Neural progenitor cell (in vitro differentiated cells): ENCODE measurements at regions not wholly inside any gene's neighbourhood (a gene's known extent, or its start where the extent isn't known, plus 50 kb on each side); places are given as distances from the start of the nearest gene placed in this dataset.

Source experiments
- DNase-seq: peaks from one replicate; pipeline ENCODE4 v3.0.0-alpha.2; 2016; ENCODE audit warnings: low spot score
- H2AFZ ChIP-seq: fragments of 200-600 bp; sonication (generic); replicated peaks from 2 replicates; pipeline ENCODE4 v1.6.1; 2016; ENCODE audit warnings: antibody characterized with exemption
- H3F3A ChIP-seq: fragments of 200-600 bp; sonication (generic); 2 replicates; pipeline ENCODE4 v1.6.1; 2016; ENCODE audit warnings: antibody characterized with exemption, low read depth
- H3K27ac ChIP-seq: fragments of 200-600 bp; sonication (generic); 2 replicates; pipeline ENCODE4 v1.5.1; 2016; ENCODE audit warnings: mild to moderate bottlenecking
- H3K27me3 ChIP-seq: fragments of 200-600 bp; sonication (generic); 2 replicates; pipeline ENCODE4 v1.6.1; 2016; ENCODE audit warnings: mild to moderate bottlenecking, moderate library complexity
- H3K36me3 ChIP-seq: fragments of 200-600 bp; sonication (generic); 2 replicates; pipeline ENCODE4 v1.5.1; 2016
- H3K4me1 ChIP-seq: fragments of 200-600 bp; sonication (generic); 2 replicates; pipeline ENCODE4 v1.6.1; 2016; ENCODE audit warnings: mixed run types
- H3K4me2 ChIP-seq: fragments of 200-600 bp; sonication (generic); 2 replicates; pipeline ENCODE4 v1.6.1; 2016
- H3K4me3 ChIP-seq: fragments of 200-600 bp; sonication (generic); 2 replicates; pipeline ENCODE4 v1.5.1; 2016
- H3K79me2 ChIP-seq: fragments of 200-600 bp; sonication (generic); 2 replicates; pipeline ENCODE4 v1.6.1; 2016; ENCODE audit warnings: low read depth
- H3K9ac ChIP-seq: fragments of 200-600 bp; sonication (generic); 2 replicates; pipeline ENCODE4 v1.6.1; 2016
- H3K9me3 ChIP-seq: fragments of 200-600 bp; sonication (generic); 2 replicates; pipeline ENCODE4 v1.5.1; 2016; ENCODE audit warnings: low read depth
- H4K20me1 ChIP-seq: fragments of 200-600 bp; sonication (generic); 2 replicates; pipeline ENCODE4 v1.6.1; 2016; ENCODE audit warnings: low read depth
- H3K27ac Mint-ChIP-seq: 3 replicates; pipeline ENCODE4 v1.8.0; 2021; ENCODE audit warnings: mixed read lengths
- H3K27me3 Mint-ChIP-seq: 2 replicates; pipeline ENCODE4 v1.8.0; 2022; ENCODE audit warnings: low read depth, mild to moderate bottlenecking, inconsistent platforms, moderate library complexity, mixed read lengths; ENCODE audit not compliant: insufficient read depth
- H3K36me3 Mint-ChIP-seq: 3 replicates; pipeline ENCODE4 v1.8.0; 2021; ENCODE audit warnings: mixed read lengths
- H3K4me1 Mint-ChIP-seq: 3 replicates; pipeline ENCODE4 v1.8.0; 2021; ENCODE audit warnings: mixed read lengths
- H3K4me3 Mint-ChIP-seq: 3 replicates; pipeline ENCODE4 v1.8.0; 2021; ENCODE audit warnings: mild to moderate bottlenecking, moderate library complexity, mixed read lengths
- H3K9me3 Mint-ChIP-seq: 3 replicates; pipeline ENCODE4 v1.8.0; 2020; ENCODE audit warnings: mixed read lengths
- CTCF ChIP-seq: fragments of 200-600 bp; sonication (generic); IDR thresholded peaks from 2 replicates; pipeline ENCODE4 v1.5.1; 2017; ENCODE audit warnings: antibody characterized with exemption, mild to moderate bottlenecking
- EZH2 ChIP-seq: fragments of 200-600 bp; sonication (generic); IDR thresholded peaks from 2 replicates; pipeline ENCODE4 v1.6.1; 2017; ENCODE audit warnings: antibody characterized with exemption, mild to moderate bottlenecking, moderate library complexity
- EZH2phosphoT487 ChIP-seq: fragments of 200-600 bp; sonication (generic); IDR thresholded peaks from 2 replicates; pipeline ENCODE4 v1.6.1; 2017; ENCODE audit warnings: antibody characterized with exemption

GRCh38 chr5:18090177-18090576 lies 455.9 kb downstream of the TAF11L14 start:
- no peak overlapping the region for H3K4me2 ChIP-seq
- H4K20me1 ChIP-seq: no peaks in the 10 kb centered on the region
- Mint-ChIP-seq H3K4me3 (no peak overlapping the region), H3K4me1 (peaks cover 3% of the 10 kb centered on the region), H3K27me3 (no peaks in the 10 kb centered on the region), H3K9me3 (no peaks in the 10 kb centered on the region), H3K27ac (no peak overlapping the region), H3K36me3 (no peaks in the 10 kb centered on the region)
- H2AFZ ChIP-seq: no peak overlapping the region
- no peaks in the 10 kb centered on the region for H3K4me1 ChIP-seq
- no peak for DNase-seq
- TF ChIP-seq EZH2 (no peak), CTCF (no peak), EZH2phosphoT487 (no peak)
- H3F3A ChIP-seq: no peaks in the 10 kb centered on the region
- no peaks in the 10 kb centered on the region for H3K27me3 ChIP-seq
- no peak overlapping the region for H3K4me3 ChIP-seq
- H3K27ac ChIP-seq: no peak overlapping the region
- no peak overlapping the region for H3K9ac ChIP-seq
- no peaks in the 10 kb centered on the region for H3K36me3 ChIP-seq
- no peaks in the 10 kb centered on the region for H3K79me2 ChIP-seq
- H3K9me3 ChIP-seq: no peaks in the 10 kb centered on the region

DNA sequence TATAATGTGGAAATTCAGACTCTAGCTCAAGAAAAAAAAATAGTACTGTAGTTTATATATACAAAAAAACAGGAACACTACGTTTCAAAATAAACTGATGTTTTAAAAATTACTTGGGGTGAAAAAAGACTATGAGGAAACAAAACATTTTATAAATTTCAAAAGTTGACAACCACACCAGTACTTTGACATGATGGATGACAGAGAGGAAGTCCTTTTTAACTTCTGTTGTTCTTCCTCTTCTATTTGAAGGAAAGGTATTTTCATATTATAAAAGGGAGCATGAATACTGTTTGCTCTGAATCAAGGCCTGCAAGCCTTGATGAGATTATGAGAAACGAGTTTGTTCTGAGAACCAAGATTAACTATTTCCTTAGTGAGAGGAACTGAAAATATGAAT lies 456.9 kb downstream of the TAF11L14 start:
- Mint-ChIP-seq H3K27me3 (no peaks in the 10 kb centered on the region), H3K27ac (no peak overlapping the region), H3K36me3 (no peaks in the 10 kb centered on the region), H3K9me3 (no peaks in the 10 kb centered on the region), H3K4me3 (no peak overlapping the region), H3K4me1 (peaks cover 3% of the 10 kb centered on the region)
- no peak for DNase-seq
- Histone ChIP-seq H3K36me3 (no peaks in the 10 kb centered on the region), H4K20me1 (no peaks in the 10 kb centered on the region), H2AFZ (no peak overlapping the region), H3F3A (no peaks in the 10 kb centered on the region), H3K79me2 (no peaks in the 10 kb centered on the region), H3K9ac (no peak overlapping the region), H3K27ac (no peak overlapping the region), H3K4me2 (no peak overlapping the region), H3K4me1 (no peaks in the 10 kb centered on the region), H3K4me3 (no peak overlapping the region), H3K9me3 (no peaks in the 10 kb centered on the region), H3K27me3 (no peaks in the 10 kb centered on the region)
- TF ChIP-seq EZH2 (no peak), EZH2phosphoT487 (no peak), CTCF (no peak)

GRCh38 chr5:18091758-18092157 lies 457.5 kb downstream of the TAF11L14 start:
- Histone ChIP-seq H4K20me1 (no peaks in the 10 kb centered on the region), H3K4me1 (no peaks in the 10 kb centered on the region), H3K27me3 (no peaks in the 10 kb centered on the region), H3K79me2 (no peaks in the 10 kb centered on the region), H3K36me3 (no peaks in the 10 kb centered on the region), H2AFZ (no peak overlapping the region), H3K9me3 (no peaks in the 10 kb centered on the region), H3K4me3 (no peak overlapping the region), H3F3A (no peaks in the 10 kb centered on the region), H3K27ac (no peak overlapping the region), H3K9ac (no peak overlapping the region), H3K4me2 (no peak overlapping the region)
- no peaks in the 10 kb centered on the region for H3K27me3 Mint-ChIP-seq
- no peaks in the 10 kb centered on the region for H3K9me3 Mint-ChIP-seq
- no peak overlapping the region for H3K27ac Mint-ChIP-seq
- H3K4me3 Mint-ChIP-seq: no peak overlapping the region
- no peak for DNase-seq
- peaks cover 3% of the 10 kb centered on the region for H3K4me1 Mint-ChIP-seq
- TF ChIP-seq EZH2phosphoT487: no peak
- no peak for TF ChIP-seq CTCF
- no peak for TF ChIP-seq EZH2
- H3K36me3 Mint-ChIP-seq: no peaks in the 10 kb centered on the region

GRCh38 chr5:18095061-18095460 lies 460.8 kb downstream of the TAF11L14 start:
- H3F3A ChIP-seq: no peaks in the 10 kb centered on the region
- H3K27ac ChIP-seq: no peak overlapping the region
- Mint-ChIP-seq H3K4me3 (no peak overlapping the region), H3K27ac (no peak overlapping the region), H3K27me3 (no peaks in the 10 kb centered on the region), H3K9me3 (no peaks in the 10 kb centered on the region), H3K36me3 (no peaks in the 10 kb centered on the region), H3K4me1 (peaks cover 26% of the 10 kb centered on the region)
- no peaks in the 10 kb centered on the region for H3K79me2 ChIP-seq
- peaks cover 12% of the 10 kb centered on the region for H3K4me1 ChIP-seq
- no peaks in the 10 kb centered on the region for H3K9me3 ChIP-seq
- H3K36me3 ChIP-seq: no peaks in the 10 kb centered on the region
- H3K27me3 ChIP-seq: no peaks in the 10 kb centered on the region
- DNase-seq: no peak
- H4K20me1 ChIP-seq: no peaks in the 10 kb centered on the region
- H2AFZ ChIP-seq: no peak overlapping the region
- no peak overlapping the region for H3K9ac ChIP-seq
- no peak overlapping the region for H3K4me2 ChIP-seq
- no peak overlapping the region for H3K4me3 ChIP-seq
- no peak for TF ChIP-seq EZH2phosphoT487
- TF ChIP-seq EZH2: no peak
- no peak for TF ChIP-seq CTCF
